Testis (tissue), 2 donors: ENCODE measurements at regions not wholly inside any gene's neighbourhood (a gene's known extent, or its start where the extent isn't known, plus 50 kb on each side); places are given as distances from the start of the nearest gene placed in this dataset.

Source experiments
- DNase-seq: peaks from one replicate; pipeline ENCODE4 v3.0.0-alpha.2; 2019
- H3K27ac ChIP-seq, 2 donors: fragments of 200-600 bp; sonication (generic); one replicate each; pipeline ENCODE4 v1.5.1; 2019
- H3K27me3 ChIP-seq: fragments of 200-600 bp; sonication (generic); one replicate; pipeline ENCODE4 v1.5.1; 2019
- H3K36me3 ChIP-seq: fragments of 200-600 bp; sonication (generic); one replicate; pipeline ENCODE4 v1.5.1; 2017; ENCODE audit warnings: low read depth; ENCODE audit errors: missing control alignments
- H3K4me1 ChIP-seq: fragments of 200-600 bp; sonication (generic); one replicate; pipeline ENCODE4 v1.5.1; 2019
- H3K4me3 ChIP-seq, 2 donors: fragments of 200-600 bp; sonication (generic); one replicate each; pipeline ENCODE4 v1.5.1; 2017 to 2019
- H3K9me3 ChIP-seq: fragments of 200-600 bp; sonication (generic); one replicate; pipeline ENCODE4 v1.5.1; 2017
- CTCF ChIP-seq, 3 experiments: fragments of 450-650 bp in 2 of 3; fragments of 200-600 bp in 1 of 3; sonication (generic) in 1 of 3; IDR thresholded peaks; one replicate each; pipeline ENCODE4 v1.5.1; 2016 to 2019; ENCODE audit warnings: antibody characterized with exemption in 3 of 3, mild to moderate bottlenecking in 2 of 3, moderate library complexity in 1 of 3
- POLR2A ChIP-seq: fragments of 450-650 bp; IDR thresholded peaks from one replicate; pipeline ENCODE4 v1.6.1; 2017; ENCODE audit warnings: antibody characterized with exemption, mild to moderate bottlenecking, moderate library complexity
- WGBS, 2 donors: methylation state at CpG; one replicate each; pipeline ENCODE4 v1.1.5; 2018; 5-methylcytosine and 5-hydroxymethylcytosine counted together
- intact Hi-C: fragments of 100-400 bp; cut with DNase I; formaldehyde crosslinking; loops from one replicate; pipeline ENCODE4 v1.15.1; 2023; ENCODE audit warnings: low total_unique reads

- TF ChIP-seq CTCF (IDR thresholded peaks at IDR 0.05) (no peak), POLR2A (no peak)
- 82 to 94% methylated on average over 2 of the region's 2 CpGs for WGBS, 2 donors
- Histone ChIP-seq H3K36me3 (no peaks in the 10 kb centered on the region), H3K27ac (no peak overlapping the region), H3K27me3 (no peaks in the 10 kb centered on the region), H3K4me3 (no peak overlapping the region), H3K9me3 (no peaks in the 10 kb centered on the region), H3K4me1 (no peaks in the 10 kb centered on the region)
- intact Hi-C loops, result no loop called here
- DNase-seq, result no peak
Observed at GRCh38 chr13:70856025-70856424, 747.8 kb upstream of the KLHL1 start.

- TF ChIP-seq CTCF (IDR thresholded peaks at IDR 0.05) (no peak), POLR2A (no peak)
- Histone ChIP-seq H3K27ac (no peak overlapping the region), H3K4me3 (no peak overlapping the region), H3K9me3 (no peaks in the 10 kb centered on the region), H3K4me1 (no peaks in the 10 kb centered on the region), H3K27me3 (no peaks in the 10 kb centered on the region), H3K36me3 (no peaks in the 10 kb centered on the region)
- DNase-seq, result no peak
- intact Hi-C loops, result no loop called here
- WGBS, 2 donors, result 52 to 53% methylated on average over 4 of the region's 4 CpGs
Observed at GRCh38 chr13:70849222-70849621, 741.0 kb upstream of the KLHL1 start.

DNA sequence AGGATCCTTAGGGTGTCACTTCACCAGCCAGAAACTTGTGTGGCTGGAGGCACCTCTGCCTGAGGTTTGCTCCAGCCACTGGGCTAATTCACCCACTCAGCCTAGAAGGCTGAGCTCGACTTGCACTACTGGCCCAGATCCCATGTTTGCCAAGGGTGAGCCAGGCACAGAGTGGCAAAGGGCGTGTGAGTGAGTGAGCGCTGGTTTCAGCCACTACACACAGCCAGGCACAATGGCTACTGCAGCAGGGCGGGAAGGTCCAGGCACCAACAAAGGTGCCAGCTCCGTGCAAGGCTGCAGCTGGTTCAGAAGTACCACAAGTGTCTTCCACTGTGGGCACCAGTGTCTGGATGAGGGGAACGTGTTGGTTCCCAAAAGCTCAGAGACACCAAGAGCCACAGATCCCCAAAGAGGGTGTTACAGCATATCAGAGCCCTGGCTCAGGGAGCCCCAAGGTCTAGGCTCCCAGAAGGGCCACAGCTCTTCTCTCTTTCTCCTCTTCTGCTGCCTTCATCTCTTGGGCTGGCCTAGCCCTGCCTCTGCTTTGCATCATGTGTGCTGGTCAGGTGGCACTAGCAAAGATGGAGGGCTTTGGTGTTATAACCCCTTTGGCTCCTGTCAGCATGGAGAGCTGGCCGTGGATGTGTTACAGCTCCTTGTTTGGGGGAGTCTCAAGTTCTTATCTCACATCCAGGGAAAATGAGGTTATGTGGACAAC, 736.3 kb upstream of the KLHL1 start:
- no peak overlapping the region for H3K27ac ChIP-seq
- intact Hi-C loops, result no loop called here
- WGBS, 2 donors, result 70 to 82% methylated on average over 3 to 7 of the region's 7 CpGs
- DNase-seq, result no peak
- no peaks in the 10 kb centered on the region for H3K36me3 ChIP-seq
- no peaks in the 10 kb centered on the region for H3K9me3 ChIP-seq
- no peak for TF ChIP-seq POLR2A
- TF ChIP-seq CTCF (IDR thresholded peaks at IDR 0.05), result no peak
- no peaks in the 10 kb centered on the region for H3K4me1 ChIP-seq
- H3K27me3 ChIP-seq, result no peaks in the 10 kb centered on the region
- H3K4me3 ChIP-seq, result no peak overlapping the region

DNA sequence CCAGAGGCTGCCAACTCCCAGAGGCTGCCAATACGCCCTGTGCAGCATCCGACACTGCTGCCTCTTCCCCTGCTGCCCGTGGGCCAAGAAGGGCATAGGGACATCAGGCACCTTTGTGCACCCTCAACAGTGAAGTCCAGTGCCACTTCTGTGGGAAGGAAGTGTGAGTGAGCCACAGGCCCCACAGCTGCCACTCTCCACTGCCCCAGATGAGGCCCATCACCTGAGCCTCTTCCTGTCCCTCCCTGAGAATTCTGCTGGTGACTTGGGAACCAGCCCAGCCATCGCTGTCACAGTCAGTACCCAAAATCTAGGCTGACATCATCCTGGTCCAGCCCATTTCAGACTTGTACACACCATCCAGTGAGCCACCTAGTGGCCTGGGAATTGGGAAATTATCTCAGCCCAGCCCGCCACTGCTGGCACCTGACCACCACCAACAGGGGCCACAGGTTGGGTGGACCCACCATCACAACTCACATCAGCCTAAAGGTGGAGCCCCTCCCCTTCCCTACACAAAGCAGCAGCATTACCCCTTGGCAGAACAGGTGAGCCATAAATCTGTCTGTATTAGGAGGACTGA, 733.9 kb upstream of the KLHL1 start:
- WGBS, 2 donors, result 96% methylated on average over 5 of the region's 5 CpGs; no CpG with 5 or more reads in 1 of the 2 donors
- H3K36me3 ChIP-seq, result no peaks in the 10 kb centered on the region
- intact Hi-C loops, result no loop called here
- no peaks in the 10 kb centered on the region for H3K27me3 ChIP-seq
- H3K9me3 ChIP-seq, result no peaks in the 10 kb centered on the region
- no peak overlapping the region for H3K4me3 ChIP-seq
- no peaks in the 10 kb centered on the region for H3K4me1 ChIP-seq
- no peak for DNase-seq
- TF ChIP-seq POLR2A (no peak), CTCF (IDR thresholded peaks at IDR 0.05) (no peak)
- H3K27ac ChIP-seq, result no peak overlapping the region
